ENCODE measurements at regions not wholly inside any gene's neighbourhood (a gene's known extent, or its start where the extent isn't known, plus 50 kb on each side); places are given as distances from the start of the nearest gene placed in this dataset.
"Not testable (repeated sequence)": the region's sequence is repeated elsewhere in the genome, so short reads cannot be mapped to it uniquely, and the experiment has no call there.

- no peak for DNase-seq
Observed at GRCh38 chrX:84865113-84865512, 138.6 kb upstream of the APOOL start.

DNA sequence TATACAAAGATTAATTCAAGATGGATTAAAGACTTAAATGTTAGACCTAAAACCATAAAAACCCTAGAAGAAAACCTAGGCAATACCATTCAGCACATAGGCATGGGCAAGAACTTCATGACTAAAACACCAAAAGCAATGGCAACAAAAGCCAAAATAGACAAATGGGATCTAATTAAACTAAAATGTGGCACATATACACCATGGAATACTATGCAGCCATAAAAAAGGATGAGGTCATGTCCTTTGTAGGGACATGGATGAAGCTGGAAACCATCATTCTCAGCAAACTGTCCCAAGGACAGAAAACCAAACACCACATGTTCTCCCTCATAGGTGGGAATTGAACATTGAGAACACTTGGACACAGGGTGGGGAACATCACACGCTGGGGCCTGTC is 133.4 kb upstream of the APOOL start:
- DNase-seq = not testable (repeated sequence)

GRCh38 chrX:84872160-84872771 is 131.4 kb upstream of the APOOL start:
- DNase-seq = not testable (repeated sequence)

- no peak for DNase-seq
Observed at GRCh38 chrX:84873176-84873575, 130.5 kb upstream of the APOOL start.

GRCh38 chrX:84876876-84877275 is 126.8 kb upstream of the APOOL start:
- DNase-seq = no peak

DNA sequence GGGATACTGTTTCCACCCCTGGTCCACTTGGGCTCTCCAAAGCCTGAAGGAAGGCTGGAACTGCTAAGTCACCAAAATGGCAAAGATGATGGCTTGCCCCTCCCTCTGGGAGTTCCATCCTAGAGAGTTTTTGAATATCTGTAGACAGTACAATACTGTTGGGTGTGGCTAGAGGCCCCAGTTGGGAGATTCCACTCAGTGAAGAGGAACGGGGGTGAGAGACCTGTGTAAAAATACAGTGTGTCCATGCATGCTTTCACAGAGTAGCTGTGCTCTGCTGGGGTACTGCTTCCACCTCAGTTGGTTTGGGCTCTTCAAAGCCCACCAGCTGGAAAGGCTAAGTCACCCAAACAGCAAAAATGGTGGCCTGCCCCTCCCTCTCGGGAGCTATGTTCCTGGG is 109.8 kb upstream of the APOOL start:
- DNase-seq = no peak

- no peak for DNase-seq
Observed at GRCh38 chrX:84907324-84907968, 96.2 kb upstream of the APOOL start.

GRCh38 chrX:84909151-84909550 is 94.5 kb upstream of the APOOL start:
- DNase-seq = no peak

DNA sequence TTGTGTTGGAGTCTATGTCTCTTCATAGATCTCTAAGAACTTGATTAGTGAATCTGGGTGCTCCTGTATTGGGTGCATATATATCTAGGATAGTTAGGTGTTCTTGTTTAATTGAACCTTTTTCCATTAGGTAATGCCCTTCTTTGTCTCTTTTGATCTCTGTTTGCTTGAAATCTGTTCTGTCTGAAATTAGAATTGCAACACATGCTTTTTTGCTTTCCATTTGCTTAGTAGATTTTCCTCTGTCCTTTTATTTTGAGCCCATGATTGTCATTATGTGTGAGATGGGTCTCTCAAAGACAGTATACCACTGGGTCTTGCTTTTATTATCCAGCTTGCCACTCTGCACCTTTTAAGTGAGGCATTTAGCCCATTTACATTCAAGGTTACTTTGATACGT is 79.1 kb upstream of the APOOL start:
- DNase-seq = no peak

- no peak for DNase-seq
Observed at GRCh38 chrX:84932814-84933213, 70.9 kb upstream of the APOOL start.

GRCh38 chrX:84933956-84934556 is 69.6 kb upstream of the APOOL start:
- no peak for DNase-seq

Measured in activated CD4-positive, alpha-beta T cell treated with anti-CD3 and anti-CD28 coated beads for 4 hours (primary cell).